ENCODE measurements at regions not wholly inside any gene's neighbourhood (a gene's known extent, or its start where the extent isn't known, plus 50 kb on each side); places are given as distances from the start of the nearest gene placed in this dataset.
"Not testable (repeated sequence)": the region's sequence is repeated elsewhere in the genome, so short reads cannot be mapped to it uniquely, and the experiment has no call there.

DNA sequence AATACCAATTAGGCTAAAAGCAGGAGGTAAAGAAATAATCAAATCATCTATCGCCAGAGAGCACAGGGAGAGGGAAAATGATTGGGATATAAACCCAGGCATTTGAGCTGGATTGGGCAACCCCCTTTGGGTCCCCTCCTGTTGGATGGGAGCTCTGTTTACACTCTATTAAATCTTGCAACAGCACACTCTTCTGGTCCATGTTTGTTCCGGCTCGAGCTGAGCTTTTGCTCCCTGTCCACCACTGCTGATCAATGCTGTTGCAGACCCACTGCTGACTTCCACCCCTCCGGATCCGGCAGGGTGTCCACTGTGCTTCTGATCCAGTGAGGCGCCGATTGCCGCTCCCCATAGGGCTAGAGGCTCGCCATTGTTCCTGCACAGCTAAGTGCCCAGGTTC lies 493.8 kb downstream of the MATN1 start:
- TF ChIP-seq, protein P1, sequence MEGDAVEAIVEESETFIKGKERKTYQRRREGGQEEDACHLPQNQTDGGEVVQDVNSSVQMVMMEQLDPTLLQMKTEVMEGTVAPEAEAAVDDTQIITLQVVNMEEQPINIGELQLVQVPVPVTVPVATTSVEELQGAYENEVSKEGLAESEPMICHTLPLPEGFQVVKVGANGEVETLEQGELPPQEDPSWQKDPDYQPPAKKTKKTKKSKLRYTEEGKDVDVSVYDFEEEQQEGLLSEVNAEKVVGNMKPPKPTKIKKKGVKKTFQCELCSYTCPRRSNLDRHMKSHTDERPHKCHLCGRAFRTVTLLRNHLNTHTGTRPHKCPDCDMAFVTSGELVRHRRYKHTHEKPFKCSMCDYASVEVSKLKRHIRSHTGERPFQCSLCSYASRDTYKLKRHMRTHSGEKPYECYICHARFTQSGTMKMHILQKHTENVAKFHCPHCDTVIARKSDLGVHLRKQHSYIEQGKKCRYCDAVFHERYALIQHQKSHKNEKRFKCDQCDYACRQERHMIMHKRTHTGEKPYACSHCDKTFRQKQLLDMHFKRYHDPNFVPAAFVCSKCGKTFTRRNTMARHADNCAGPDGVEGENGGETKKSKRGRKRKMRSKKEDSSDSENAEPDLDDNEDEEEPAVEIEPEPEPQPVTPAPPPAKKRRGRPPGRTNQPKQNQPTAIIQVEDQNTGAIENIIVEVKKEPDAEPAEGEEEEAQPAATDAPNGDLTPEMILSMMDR (IDR thresholded peaks at IDR 0.05; ENCODE audit: insufficient read depth, missing control alignments) = no peak
- FAIRE-seq = no peak
- no peak for DNase-seq (ENCODE audit: insufficient read length, low spot score)

DNA sequence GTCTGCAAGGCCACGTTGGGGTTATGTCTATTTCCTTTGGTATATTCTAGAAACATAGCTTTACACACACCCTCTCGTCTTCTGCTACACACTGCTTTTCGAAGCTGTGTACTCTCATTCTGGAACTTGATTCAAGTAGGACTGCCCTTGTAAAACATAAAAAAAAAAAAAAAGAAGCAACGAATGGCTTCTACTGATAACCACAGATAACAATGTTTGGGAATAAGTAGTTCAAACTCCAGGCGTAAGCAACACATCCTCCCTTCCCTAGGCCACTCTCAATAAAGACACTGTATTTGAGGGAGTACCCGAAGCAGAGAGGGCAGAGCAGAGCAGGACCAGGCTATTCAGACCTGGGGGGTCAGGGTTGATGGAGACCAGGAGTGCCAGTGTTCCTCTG lies 496.7 kb downstream of the MATN1 start:
- FAIRE-seq (no peak), DNase-seq (ENCODE audit: insufficient read length, low spot score) (no peak)
- TF ChIP-seq, protein P1 (IDR thresholded peaks at IDR 0.05; ENCODE audit: insufficient read depth, missing control alignments) = no peak

DNA sequence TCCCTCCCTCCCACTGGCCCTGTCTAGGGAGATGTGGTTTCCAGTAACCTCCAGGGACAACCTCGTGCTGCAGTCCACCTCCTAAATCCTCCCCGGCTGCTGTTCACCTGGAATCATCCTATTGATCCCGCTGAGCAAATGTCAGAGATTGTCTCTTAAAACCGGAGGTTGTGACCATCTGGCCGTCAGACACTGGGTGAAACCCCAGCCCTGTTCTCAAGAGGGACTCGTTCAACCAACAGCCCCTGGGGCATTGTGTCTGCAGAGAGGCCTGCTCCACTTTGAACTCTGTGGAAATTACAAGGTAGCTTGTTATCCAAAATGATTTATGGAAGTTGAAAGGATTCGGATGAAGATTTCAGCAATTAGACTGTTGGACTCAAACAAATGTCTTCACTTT lies 498.0 kb downstream of the MATN1 start:
- TF ChIP-seq, protein P1 (IDR thresholded peaks at IDR 0.05; ENCODE audit: insufficient read depth, missing control alignments) = no peak
- FAIRE-seq = no peak
- no peak for DNase-seq (ENCODE audit: insufficient read length, low spot score)

DNA sequence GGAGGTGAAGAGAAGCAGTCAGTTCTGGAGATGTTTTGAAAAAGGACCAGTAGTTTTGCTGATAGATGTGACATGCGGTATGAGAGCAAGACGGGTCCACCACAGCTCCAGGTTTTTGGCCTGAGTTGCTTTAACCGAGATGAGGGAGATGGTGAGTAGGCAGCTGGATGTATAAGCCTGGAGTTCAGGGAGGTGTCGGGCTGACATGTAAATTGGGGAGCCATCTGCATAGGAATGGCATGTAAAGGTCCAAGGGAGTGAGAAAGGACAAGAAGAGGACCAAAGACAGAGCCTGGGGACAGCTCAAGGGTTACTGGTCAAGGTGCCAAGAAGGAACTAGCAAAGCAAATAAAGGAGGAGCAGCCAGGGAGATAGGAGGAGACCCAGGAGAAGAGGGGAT lies 503.7 kb downstream of the MATN1 start:
- DNase-seq (ENCODE audit: insufficient read length, low spot score) = no peak
- TF ChIP-seq, protein P1 (IDR thresholded peaks at IDR 0.05; ENCODE audit: insufficient read depth, missing control alignments) = no peak
- FAIRE-seq = no peak

DNA sequence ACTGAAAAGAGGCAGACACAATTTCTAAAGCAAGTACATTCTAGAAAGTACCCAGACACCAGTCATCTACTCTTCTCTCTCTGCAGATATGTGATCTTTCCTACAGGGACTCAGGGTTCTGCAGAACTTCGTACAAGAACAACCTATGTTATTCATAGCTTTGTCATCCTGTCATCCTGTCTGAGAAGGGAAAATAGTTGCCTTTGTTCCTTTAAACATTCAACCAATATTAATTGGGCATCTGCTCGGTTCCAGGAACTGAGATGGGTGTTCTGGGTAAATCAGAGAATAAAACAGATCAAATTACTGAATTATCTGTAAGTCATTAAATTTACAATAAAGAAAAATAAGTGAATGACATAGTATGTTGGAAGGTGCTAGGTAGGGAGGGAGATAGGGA lies 504.9 kb downstream of the MATN1 start:
- FAIRE-seq = no peak
- DNase-seq (ENCODE audit: insufficient read length, low spot score) = no peak
- TF ChIP-seq, protein P1 (IDR thresholded peaks at IDR 0.05; ENCODE audit: insufficient read depth, missing control alignments) = no peak

DNA sequence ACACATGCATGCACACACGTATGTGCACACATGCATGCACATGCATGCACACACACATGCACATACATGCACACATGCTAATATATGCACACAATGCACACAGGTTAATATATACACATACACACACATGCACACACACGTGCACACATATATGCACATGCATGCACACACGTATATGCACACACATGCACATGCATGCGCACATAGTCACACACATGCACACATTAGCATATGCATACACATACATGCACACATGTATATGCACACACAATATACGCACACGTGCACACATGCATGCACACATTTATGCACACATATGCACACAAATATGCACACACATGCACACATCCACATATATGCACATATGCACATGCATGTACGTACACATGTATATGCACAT lies 506.8 kb downstream of the MATN1 start:
- TF ChIP-seq, protein P1 (IDR thresholded peaks at IDR 0.05; ENCODE audit: insufficient read depth, missing control alignments) = no peak
- no peak for FAIRE-seq
- DNase-seq (ENCODE audit: insufficient read length, low spot score) = no peak

DNA sequence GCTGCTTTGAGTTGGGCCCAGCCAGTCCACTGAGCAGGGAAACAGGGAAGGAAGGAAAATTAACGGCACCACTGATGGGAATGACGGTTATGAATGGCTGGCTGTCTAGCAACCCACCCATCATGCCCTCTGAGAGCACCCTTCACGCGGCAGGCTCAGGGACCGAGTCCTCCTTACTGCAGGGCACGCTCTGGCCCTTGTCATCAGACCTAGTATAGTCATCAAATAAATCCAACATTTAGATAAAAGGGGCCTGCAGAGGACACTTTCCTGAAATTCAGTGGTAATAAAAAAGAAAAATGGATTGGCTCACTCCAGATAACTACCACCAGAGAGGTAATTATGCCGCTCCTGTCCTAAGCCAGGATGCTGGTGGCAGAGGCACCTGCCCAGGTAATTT lies 509.4 kb downstream of the MATN1 start:
- TF ChIP-seq, protein P1 (IDR thresholded peaks at IDR 0.05; ENCODE audit: insufficient read depth, missing control alignments) = no peak
- DNase-seq (ENCODE audit: insufficient read length, low spot score) = no peak
- FAIRE-seq = no peak

DNA sequence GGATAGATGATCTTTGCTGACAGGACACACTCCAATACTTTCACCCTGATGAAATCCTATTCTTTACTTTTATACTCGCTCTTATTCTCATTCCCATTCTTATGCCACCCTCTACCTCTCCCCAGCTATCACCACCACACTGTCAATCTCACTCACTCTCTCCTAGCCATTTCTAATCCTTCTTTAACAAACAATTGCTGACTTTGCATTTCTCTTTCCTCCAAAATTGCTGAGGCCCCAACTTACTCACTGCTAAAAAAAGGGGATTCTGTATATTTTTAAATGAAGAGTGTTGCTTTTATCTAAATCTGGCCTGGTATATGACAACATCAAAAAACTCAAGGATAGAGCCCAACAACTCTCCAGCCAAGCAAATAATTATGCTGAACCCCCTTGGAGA lies 515.4 kb downstream of the MATN1 start:
- not testable (repeated sequence) for DNase-seq (ENCODE audit: insufficient read length, low spot score); FAIRE-seq

DNA sequence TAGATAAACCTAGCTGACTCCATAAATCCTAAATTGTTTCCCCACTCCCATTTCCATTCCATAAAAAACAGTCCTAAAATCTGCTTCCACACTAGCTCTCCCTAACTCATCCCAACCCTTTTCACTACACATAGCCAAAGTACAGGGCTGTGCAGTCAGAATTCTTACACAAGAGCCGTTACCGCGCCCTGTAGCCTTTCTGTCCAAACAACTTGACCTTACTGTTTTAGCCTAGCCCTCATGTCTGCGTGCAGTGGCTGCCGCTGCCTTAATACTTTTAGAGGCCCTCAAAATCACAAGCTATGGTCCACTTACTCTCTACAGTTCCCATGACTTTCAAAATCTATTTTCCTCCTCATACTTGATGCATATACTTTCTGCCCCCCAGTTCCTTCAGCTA lies 516.8 kb downstream of the MATN1 start:
- DNase-seq (ENCODE audit: insufficient read length, low spot score); FAIRE-seq: not testable (repeated sequence)

DNA sequence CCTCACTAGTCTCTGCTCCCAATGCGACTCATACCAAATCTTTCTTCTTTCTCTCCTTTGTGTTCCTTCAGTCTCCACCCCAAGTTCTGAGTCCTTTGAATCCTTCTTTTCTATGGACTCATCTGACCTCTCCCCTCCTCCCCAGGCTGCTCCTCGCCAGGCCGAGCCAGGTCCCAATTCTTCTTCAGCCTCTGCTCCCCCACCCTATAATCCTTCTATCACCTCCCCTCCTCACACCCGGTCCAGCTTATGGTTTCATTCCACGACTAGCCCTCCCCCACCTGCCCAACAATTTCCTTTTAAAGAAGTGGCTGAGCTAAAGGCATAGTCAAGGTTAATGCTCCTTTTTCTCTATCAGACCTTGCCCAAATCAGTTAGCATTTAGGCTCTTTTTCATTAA lies 518.5 kb downstream of the MATN1 start:
- FAIRE-seq = not testable (repeated sequence)

More for the DNA sequence above, 518.5 kb downstream of the MATN1 start:
- not testable (repeated sequence) for DNase-seq (ENCODE audit: insufficient read length, low spot score)

Measured in D721Med (cell line).